ENCODE measurements at regions not wholly inside any gene's neighbourhood (a gene's known extent, or its start where the extent isn't known, plus 50 kb on each side); places are given as distances from the start of the nearest gene placed in this dataset.

- no peaks in the 10 kb centered on the region for H3K27me3 ChIP-seq (replicated peaks; ENCODE audit: insufficient read depth)
- no peak for ATAC-seq (ENCODE audit: insufficient number of reproducible peaks, low FRiP score, low read depth)
- no peak for TF ChIP-seq CTCF (IDR thresholded peaks at IDR 0.05)
- no peak overlapping the region for H3K4me3 ChIP-seq
- H3K9me3 ChIP-seq, result no peaks in the 10 kb centered on the region
- no peak overlapping the region for H3K27ac ChIP-seq
- no peaks in the 10 kb centered on the region for H3K36me3 ChIP-seq
- no peaks in the 10 kb centered on the region for H3K4me1 ChIP-seq (ENCODE audit: control insufficient read depth in 1 of 2, low read depth in 2 of 2)
- no peak for DNase-seq (ENCODE audit: low spot score)
Measured at GRCh38 chr2:156708051-156708450, 271.9 kb downstream of the GPD2 start.

GRCh38 chr2:156709091-156709490, 272.9 kb downstream of the GPD2 start:
- no peak overlapping the region for H3K27ac ChIP-seq
- no peak for ATAC-seq (ENCODE audit: insufficient number of reproducible peaks, low FRiP score, low read depth)
- no peak for DNase-seq (ENCODE audit: low spot score)

GRCh38 chr2:156719036-156719435, 282.9 kb downstream of the GPD2 start:
- Histone ChIP-seq H3K4me3 (no peak overlapping the region), H3K27me3 (replicated peaks; ENCODE audit: insufficient read depth) (no peaks in the 10 kb centered on the region), H3K9me3 (no peaks in the 10 kb centered on the region), H3K36me3 (no peaks in the 10 kb centered on the region), H3K27ac (no peak overlapping the region), H3K4me1 (ENCODE audit: control insufficient read depth in 1 of 2, low read depth in 2 of 2) (no peaks in the 10 kb centered on the region)
- no peak for DNase-seq (ENCODE audit: low spot score)
- no peak for TF ChIP-seq CTCF (IDR thresholded peaks at IDR 0.05)
- no peak for ATAC-seq (ENCODE audit: insufficient number of reproducible peaks, low FRiP score, low read depth)

More at GRCh38 chr2:156709091-156709490, 272.9 kb downstream of the GPD2 start:
- no peaks in the 10 kb centered on the region for H3K27me3 ChIP-seq (replicated peaks; ENCODE audit: insufficient read depth)
- no peaks in the 10 kb centered on the region for H3K4me1 ChIP-seq (ENCODE audit: control insufficient read depth in 1 of 2, low read depth in 2 of 2)
- H3K4me3 ChIP-seq, result no peak overlapping the region
- H3K36me3 ChIP-seq, result no peaks in the 10 kb centered on the region
- no peaks in the 10 kb centered on the region for H3K9me3 ChIP-seq
- no peak for TF ChIP-seq CTCF (IDR thresholded peaks at IDR 0.05)

- no peak overlapping the region for H3K27ac ChIP-seq
- no peaks in the 10 kb centered on the region for H3K4me1 ChIP-seq (ENCODE audit: control insufficient read depth in 1 of 2, low read depth in 2 of 2)
- H3K27me3 ChIP-seq (replicated peaks; ENCODE audit: insufficient read depth), result no peaks in the 10 kb centered on the region
- no peak overlapping the region for H3K4me3 ChIP-seq
- TF ChIP-seq CTCF (IDR thresholded peaks at IDR 0.05), result no peak
- no peaks in the 10 kb centered on the region for H3K9me3 ChIP-seq
- no peaks in the 10 kb centered on the region for H3K36me3 ChIP-seq
- ATAC-seq (ENCODE audit: insufficient number of reproducible peaks, low FRiP score, low read depth), result no peak
- DNase-seq (ENCODE audit: low spot score), result no peak
Measured at GRCh38 chr2:156727867-156728266, 291.7 kb downstream of the GPD2 start.

GRCh38 chr2:156728328-156728727, 292.1 kb downstream of the GPD2 start:
- no peaks in the 10 kb centered on the region for H3K4me1 ChIP-seq (ENCODE audit: control insufficient read depth in 1 of 2, low read depth in 2 of 2)
- DNase-seq (ENCODE audit: low spot score) (no peak), ATAC-seq (ENCODE audit: insufficient number of reproducible peaks, low FRiP score, low read depth) (no peak)
- H3K27ac ChIP-seq, result no peak overlapping the region
- H3K36me3 ChIP-seq, result no peaks in the 10 kb centered on the region
- no peaks in the 10 kb centered on the region for H3K27me3 ChIP-seq (replicated peaks; ENCODE audit: insufficient read depth)
- no peaks in the 10 kb centered on the region for H3K9me3 ChIP-seq
- no peak for TF ChIP-seq CTCF (IDR thresholded peaks at IDR 0.05)
- H3K4me3 ChIP-seq, result no peak overlapping the region

All from thoracic aorta (tissue), 2 donors.